ENCODE measurements at regions not wholly inside any gene's neighbourhood (a gene's known extent, or its start where the extent isn't known, plus 50 kb on each side); places are given as distances from the start of the nearest gene placed in this dataset.
"Not testable (repeated sequence)": the region's sequence is repeated elsewhere in the genome, so short reads cannot be mapped to it uniquely, and the experiment has no call there.

GRCh38 chr18:65279668-65280305, 471.0 kb upstream of the CDH7 start:
- no peak for DNase-seq

GRCh38 chr18:65278939-65279667, 471.7 kb upstream of the CDH7 start:
- DNase-seq: no peak

DNA sequence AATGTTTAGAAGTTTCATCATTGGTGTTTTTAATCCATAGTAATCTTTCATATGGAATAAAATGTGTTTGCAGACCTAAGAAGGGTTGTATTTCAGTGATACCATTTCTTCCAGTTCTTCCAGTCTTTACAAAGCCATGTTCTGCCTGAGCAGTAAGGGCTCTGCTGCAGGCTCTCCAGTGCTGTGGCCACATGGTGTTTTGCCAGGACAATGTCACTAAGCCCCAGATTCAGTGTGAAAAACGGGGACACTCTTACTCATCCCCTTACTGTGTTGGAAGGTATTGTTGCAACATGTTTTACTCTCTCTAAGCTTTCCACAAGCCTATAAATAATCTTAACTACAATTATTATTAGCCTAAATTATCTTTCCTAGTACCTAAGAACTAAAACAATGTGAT, 481.4 kb upstream of the CDH7 start:
- no peak for DNase-seq

GRCh38 chr18:65265761-65266160, 485.1 kb upstream of the CDH7 start:
- no peak for DNase-seq

DNA sequence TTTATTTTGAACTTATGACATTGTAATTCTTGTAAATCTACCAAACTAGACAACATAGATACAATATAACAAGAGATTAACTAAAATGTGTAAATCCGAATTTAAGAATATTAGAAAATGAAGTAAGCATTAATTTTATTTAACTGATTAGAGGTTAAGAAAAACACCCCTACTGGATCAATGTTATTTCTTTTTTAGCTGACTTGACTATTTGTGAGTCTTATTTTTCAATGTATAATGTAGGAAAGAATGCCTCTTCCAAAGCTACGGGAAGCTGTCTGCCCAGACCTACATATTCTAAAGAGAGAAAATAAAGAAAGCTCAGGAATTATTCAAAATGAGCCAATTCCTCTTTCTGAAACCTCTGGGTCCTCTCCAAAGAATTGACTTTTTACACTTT, 490.8 kb upstream of the CDH7 start:
- DNase-seq: no peak

DNA sequence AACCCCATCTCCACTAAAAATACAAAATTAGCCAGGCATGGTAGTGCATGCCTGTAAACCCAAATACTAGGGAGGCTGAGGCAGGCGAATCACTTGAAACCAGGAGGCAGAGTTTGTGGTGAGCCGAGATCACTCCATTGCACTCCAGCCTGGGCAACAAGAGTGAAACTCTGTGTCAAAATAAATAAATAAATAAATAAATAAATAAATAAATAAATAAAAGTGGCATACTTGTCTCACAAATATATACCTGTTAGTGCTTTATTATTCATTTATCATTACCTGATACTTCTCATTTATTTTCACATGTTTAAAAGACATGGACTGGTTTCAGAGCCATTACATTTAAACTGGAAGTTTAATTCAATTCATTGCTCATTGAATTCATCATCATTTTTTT, 491.4 kb upstream of the CDH7 start:
- DNase-seq: no peak

GRCh38 chr18:65257149-65257548, 493.7 kb upstream of the CDH7 start:
- DNase-seq: no peak

DNA sequence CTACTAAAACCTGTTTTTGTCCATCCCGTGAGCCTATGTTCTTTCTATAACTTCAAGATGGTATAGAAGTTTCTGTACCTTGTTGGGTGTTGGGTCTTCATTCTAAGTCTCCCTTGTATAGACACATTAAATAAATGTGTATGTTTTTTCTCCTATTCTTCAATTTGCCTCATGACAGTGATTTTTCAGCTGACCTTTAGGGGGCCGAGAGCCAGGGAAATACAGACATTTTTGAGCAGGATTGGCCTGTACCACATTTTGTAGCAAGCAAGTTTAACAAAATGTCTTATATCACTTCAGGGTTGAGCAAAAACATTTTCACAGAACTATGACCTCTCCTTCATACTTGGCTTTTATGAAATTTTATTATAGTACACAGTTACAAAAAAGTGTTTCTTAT, 495.4 kb upstream of the CDH7 start:
- no peak for DNase-seq

DNA sequence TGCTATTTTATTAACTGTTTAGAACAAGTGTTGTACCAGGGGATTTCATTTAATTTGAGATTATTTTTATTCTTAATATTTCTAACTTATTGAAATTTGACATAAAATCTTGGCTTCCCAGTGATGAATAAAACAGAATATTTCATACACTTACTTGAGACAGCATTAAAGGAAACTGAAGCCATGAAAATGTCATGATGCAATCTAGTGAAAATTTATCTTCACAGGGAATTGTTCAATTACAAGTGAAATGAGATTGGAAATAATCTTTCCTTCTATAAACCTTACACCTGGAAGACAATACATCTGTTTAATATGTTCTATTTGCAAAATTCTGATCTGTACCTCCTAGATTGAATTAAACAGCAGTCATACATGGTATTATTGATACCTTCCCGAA, 511.0 kb upstream of the CDH7 start:
- no peak for DNase-seq

- peak; percentile 82 for DNase-seq
Measured at GRCh38 chr18:65235966-65236624, 514.7 kb upstream of the CDH7 start.

DNA sequence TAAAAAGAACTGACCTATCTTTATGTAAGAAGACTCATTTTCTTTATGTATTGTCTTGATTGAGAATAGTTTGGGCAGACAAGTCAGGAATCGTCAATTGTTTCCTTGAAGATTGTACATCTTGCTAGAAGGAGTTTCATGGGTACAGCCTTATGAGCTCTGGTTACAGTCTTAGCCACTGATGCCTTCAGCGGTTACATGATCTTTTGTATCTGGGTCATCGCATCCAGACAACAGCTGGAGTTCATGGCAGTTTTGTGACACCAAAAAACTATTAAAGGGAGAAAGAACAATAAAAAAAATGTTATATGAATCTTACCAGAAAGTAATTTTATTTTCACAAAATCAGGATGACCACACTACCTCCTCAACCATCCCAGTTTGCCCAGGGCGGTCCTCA, 520.5 kb upstream of the CDH7 start:
- no peak for DNase-seq

DNA sequence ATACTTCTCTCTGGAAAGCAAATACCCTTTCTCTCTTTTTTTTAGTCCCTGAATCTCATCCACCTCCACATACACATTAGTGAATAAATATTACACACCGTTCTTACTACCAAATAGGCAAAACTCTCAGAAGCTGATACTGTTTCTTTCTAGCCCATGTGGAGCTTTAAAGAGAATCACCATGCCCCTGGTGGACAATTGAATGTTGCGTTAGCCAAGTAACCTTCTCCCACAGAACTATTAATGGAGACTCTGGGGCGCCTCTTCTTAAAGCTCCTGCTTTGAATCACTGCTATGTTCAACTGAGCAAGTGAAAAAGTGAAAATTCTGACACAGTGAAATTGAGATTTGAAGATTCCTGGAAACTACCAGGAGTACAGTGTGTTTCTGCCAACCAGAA, 522.8 kb upstream of the CDH7 start:
- DNase-seq: no peak

DNA sequence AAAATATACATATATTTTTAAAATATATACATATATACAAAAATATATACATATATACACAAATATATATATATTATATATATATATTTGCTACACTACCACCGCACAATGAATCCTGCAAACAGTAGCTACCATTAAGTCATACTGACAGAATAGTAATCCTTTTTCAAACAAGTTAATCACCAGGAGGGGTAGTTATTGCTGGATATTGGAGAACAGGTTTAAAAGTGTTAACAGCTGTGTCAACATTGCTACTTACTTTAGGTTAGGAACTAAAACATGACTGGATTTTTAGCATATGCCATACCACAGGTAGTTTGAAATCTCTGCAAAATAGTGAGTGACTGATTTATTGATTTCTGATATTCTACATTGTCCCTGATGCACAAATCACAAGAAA, 529.1 kb upstream of the CDH7 start:
- DNase-seq: peak; percentile 22

DNA sequence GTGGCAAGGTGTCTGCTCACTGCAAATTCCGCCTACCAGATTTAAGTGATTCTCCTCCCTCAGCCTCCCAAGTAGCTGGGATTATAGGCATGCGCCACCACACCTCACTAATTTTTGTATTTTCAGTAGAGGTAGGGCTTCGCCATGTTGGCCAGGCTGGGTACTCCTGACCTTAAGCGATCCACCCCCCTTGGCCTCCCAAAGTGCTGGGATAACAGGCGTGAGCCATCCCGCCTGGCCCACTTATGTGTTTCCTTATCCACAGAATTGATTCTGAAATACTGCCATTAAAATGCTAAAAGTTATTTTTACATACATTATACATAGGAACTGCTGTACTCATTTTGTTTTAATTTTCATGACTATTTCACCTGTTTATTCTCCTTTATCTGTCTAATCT, 529.7 kb upstream of the CDH7 start:
- DNase-seq: no peak

DNA sequence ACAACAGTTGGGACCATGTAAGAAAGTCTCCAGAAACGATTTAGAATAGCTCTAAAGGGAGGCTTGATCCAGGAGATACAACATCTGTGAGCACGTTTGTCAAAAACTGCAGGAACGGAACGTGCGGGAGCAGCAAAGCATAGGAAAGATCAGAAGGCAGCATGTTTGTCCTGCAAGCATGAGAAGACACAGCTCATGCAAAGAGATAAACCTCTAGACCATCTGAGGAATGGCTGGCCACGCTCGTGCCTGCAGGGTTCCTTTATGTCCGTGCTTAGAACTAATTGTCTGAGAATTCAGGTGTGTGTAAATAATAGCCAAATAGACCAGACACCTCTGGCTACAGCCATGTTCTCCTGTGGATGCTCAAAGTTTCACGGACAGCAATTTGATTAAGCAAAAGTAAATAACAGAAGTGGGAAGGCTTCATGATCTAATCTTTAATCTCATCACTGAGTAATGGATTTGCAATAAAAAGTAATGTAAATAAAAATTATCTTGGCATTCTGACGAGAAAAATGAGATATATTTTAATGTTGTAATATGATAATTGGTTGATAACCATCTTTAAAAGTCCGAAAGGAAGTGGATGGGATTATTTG, 534.8 kb upstream of the CDH7 start:
- no peak for DNase-seq

DNA sequence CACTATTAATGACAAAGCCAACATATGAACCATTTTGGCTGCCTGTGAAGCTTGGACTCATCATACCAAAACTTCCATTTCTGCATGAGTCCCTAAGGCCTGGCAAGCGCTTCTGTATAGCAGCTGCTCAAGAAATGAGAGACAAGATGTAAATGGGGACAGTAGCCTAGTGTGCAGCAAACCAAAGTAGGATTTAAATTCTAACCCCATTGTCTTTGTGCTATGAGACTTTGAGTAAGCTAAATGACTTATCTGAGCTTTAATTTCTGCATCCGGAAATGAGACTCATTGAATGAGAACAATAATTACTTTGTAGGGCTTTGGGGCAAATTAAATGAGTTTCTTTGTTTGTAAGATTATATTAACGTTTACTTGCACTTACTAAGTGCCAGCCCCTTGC, 536.4 kb upstream of the CDH7 start:
- DNase-seq: no peak

- no peak for DNase-seq
Measured at GRCh38 chr18:65206551-65207260, 544.1 kb upstream of the CDH7 start.

DNA sequence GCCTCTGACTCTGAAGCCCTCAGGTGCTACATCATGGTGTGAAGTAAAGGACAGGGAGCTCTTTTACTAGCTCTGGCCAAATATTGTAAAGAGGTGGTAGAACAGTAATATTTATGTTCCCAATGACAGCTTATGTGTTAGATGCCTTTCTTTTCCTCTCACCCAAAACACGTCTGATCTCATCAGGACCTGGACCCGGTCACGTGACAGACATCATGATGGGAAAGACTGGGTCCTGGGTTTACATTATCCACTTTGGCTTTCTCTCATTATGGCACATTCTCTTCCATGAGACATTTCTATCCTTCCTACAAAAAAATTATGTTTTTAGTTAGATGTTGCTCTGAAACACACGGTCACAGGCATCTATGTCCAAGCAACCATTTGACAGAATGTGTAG, 548.7 kb upstream of the CDH7 start:
- no peak for DNase-seq

GRCh38 chr18:65175681-65176080, 575.1 kb upstream of the CDH7 start:
- DNase-seq: no peak

- DNase-seq: not testable (repeated sequence)
Measured at GRCh38 chr18:65162086-65162485, 588.7 kb upstream of the CDH7 start.

DNA sequence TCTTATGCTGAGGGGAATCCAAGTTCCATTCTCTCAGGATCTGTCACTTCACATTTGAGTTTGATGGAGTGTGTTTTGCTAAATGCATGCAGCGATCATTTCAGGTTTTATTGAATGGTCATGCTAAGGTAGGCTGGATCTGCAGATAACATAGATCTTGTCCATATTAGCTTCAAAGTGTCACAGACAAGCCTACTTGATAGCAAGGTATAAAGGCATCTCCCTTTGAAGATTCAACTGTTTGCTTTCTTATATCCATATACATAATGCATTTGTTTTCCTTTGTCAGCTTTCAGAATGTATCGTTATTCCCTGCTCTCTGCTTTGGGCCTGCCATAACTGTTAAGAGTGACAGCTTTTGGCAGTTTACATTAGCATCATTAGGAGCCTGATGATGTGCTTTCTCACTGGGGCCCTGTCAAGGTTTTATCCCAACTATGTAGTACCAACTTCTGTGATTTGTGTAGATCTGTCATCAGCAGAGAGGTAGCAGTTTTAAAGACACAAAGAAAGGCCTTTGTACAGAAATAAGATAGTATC, 604.3 kb upstream of the CDH7 start:
- no peak for DNase-seq

GRCh38 chr18:65145312-65145711, 605.5 kb upstream of the CDH7 start:
- no peak for DNase-seq

All from tongue (tissue), 1 donor.